NCI-H2081 treated with DMSO at 0.1 percent for 48 hours (cell line): ENCODE measurements at regions not wholly inside any gene's neighbourhood (a gene's known extent, or its start where the extent isn't known, plus 50 kb on each side); places are given as distances from the start of the nearest gene placed in this dataset.
A peak's percentile ranks its signal among the peaks of the same experiment; 100 is the strongest.
"Not testable (repeated sequence)": the region's sequence is repeated elsewhere in the genome, so short reads cannot be mapped to it uniquely, and the experiment has no call there.

Experiments used
- DNase-seq: peaks from one replicate; lab custom pipeline; 2025; lab: John Stamatoyannopoulos, UW

GRCh38 chr6:76982476-76983199, 480.7 kb downstream of the HTR1B start:
- DNase-seq: no peak

- DNase-seq: no peak
Observed at GRCh38 chr6:76972474-76972873, 490.8 kb downstream of the HTR1B start.

- not testable (repeated sequence) for DNase-seq
Observed at GRCh38 chr6:76959177-76959576, 504.1 kb downstream of the HTR1B start.

- DNase-seq: no peak
Observed at GRCh38 chr6:76942203-76942966, 520.9 kb downstream of the HTR1B start.

- DNase-seq: no peak
Observed at GRCh38 chr6:76940191-76940590, 523.1 kb downstream of the HTR1B start.

- no peak for DNase-seq
Observed at GRCh38 chr6:76914737-76915136, 548.6 kb downstream of the HTR1B start.

- DNase-seq: not testable (repeated sequence)
Observed at GRCh38 chr6:76905541-76905940, 557.8 kb downstream of the HTR1B start.

- no peak for DNase-seq
Observed at GRCh38 chr6:76892542-76892941, 570.7 kb downstream of the HTR1B start.

GRCh38 chr6:76888351-76888750, 574.9 kb downstream of the HTR1B start:
- DNase-seq: no peak

GRCh38 chr6:76886900-76887299, 576.4 kb downstream of the HTR1B start:
- DNase-seq: no peak

- DNase-seq: no peak
Observed at GRCh38 chr6:76885861-76886301, 577.4 kb downstream of the HTR1B start.

GRCh38 chr6:76881414-76881813, 581.9 kb downstream of the HTR1B start:
- DNase-seq: no peak

GRCh38 chr6:76876922-76877553, 586.3 kb downstream of the HTR1B start:
- peak; percentile 29 for DNase-seq

- DNase-seq: not testable (repeated sequence)
Observed at GRCh38 chr6:76876430-76876829, 586.9 kb downstream of the HTR1B start.

GRCh38 chr6:76867182-76867581, 596.1 kb downstream of the HTR1B start:
- DNase-seq: no peak

GRCh38 chr6:76866091-76866915, 597.0 kb downstream of the HTR1B start:
- no peak for DNase-seq

- no peak for DNase-seq
Observed at GRCh38 chr6:76862936-76863335, 600.4 kb downstream of the HTR1B start.

GRCh38 chr6:76861403-76861802, 601.9 kb downstream of the HTR1B start:
- no peak for DNase-seq

GRCh38 chr6:76856065-76856464, 607.2 kb downstream of the HTR1B start:
- no peak for DNase-seq

- no peak for DNase-seq
Observed at GRCh38 chr6:76852776-76853175, 610.5 kb downstream of the HTR1B start.

- not testable (repeated sequence) for DNase-seq
Observed at GRCh38 chr6:76849274-76849970, 613.9 kb downstream of the HTR1B start.
